Epithelial cell of proximal tubule (primary cell): ENCODE measurements at regions not wholly inside any gene's neighbourhood (a gene's known extent, or its start where the extent isn't known, plus 50 kb on each side); places are given as distances from the start of the nearest gene placed in this dataset.
A peak's percentile ranks its signal among the peaks of the same experiment; 100 is the strongest.
"Not testable (repeated sequence)": the region's sequence is repeated elsewhere in the genome, so short reads cannot be mapped to it uniquely, and the experiment has no call there.

Experiments used
- DNase-seq: peaks from one replicate; pipeline ENCODE4 v3.0.0-alpha.2; 2011; ENCODE audit warnings: low read depth
- H3K4me3 ChIP-seq: 2 replicates; pipeline ENCODE4 v1.5.1; 2011; ENCODE audit warnings: low read depth, mild to moderate bottlenecking, low read length
- CTCF ChIP-seq: conservative IDR thresholded peaks from 2 replicates; pipeline ENCODE4 v1.5.1; 2012; ENCODE audit warnings: low read depth, mild to moderate bottlenecking, low read length

GRCh38 chr12:58313091-58313855, 371.9 kb downstream of the ATP23 start:
- peak; percentile 39 for DNase-seq
- H3K4me3 ChIP-seq, result no peak overlapping the region
- TF ChIP-seq CTCF, result no peak

- no peak for TF ChIP-seq CTCF
- H3K4me3 ChIP-seq, result no peak overlapping the region
- no peak for DNase-seq
Observed at GRCh38 chr12:58314610-58315009, 373.2 kb downstream of the ATP23 start.

- no peak overlapping the region for H3K4me3 ChIP-seq
- TF ChIP-seq CTCF, result no peak
- DNase-seq, result no peak
Observed at GRCh38 chr12:58316926-58317325, 375.6 kb downstream of the ATP23 start.

- no peak overlapping the region for H3K4me3 ChIP-seq
- DNase-seq, result no peak
- TF ChIP-seq CTCF, result no peak
Observed at GRCh38 chr12:58321414-58321813, 380.0 kb downstream of the ATP23 start.

GRCh38 chr12:58323676-58324075, 382.3 kb downstream of the ATP23 start:
- DNase-seq, result no peak
- no peak for TF ChIP-seq CTCF
- H3K4me3 ChIP-seq, result no peak overlapping the region

GRCh38 chr12:58325561-58325960, 384.2 kb downstream of the ATP23 start:
- no peak for TF ChIP-seq CTCF
- H3K4me3 ChIP-seq, result no peak overlapping the region

GRCh38 chr12:58326534-58326933, 385.2 kb downstream of the ATP23 start:
- DNase-seq, result no peak
- H3K4me3 ChIP-seq, result no peak overlapping the region
- no peak for TF ChIP-seq CTCF

More at GRCh38 chr12:58325561-58325960, 384.2 kb downstream of the ATP23 start:
- no peak for DNase-seq

- peak; percentile 94 for DNase-seq
- H3K4me3 ChIP-seq, result not testable (repeated sequence)
Observed at GRCh38 chr12:58336581-58337242, 395.3 kb downstream of the ATP23 start.

- peak; percentile 35 for DNase-seq
- H3K4me3 ChIP-seq, result not testable (repeated sequence)
Observed at GRCh38 chr12:58337539-58337938, 396.2 kb downstream of the ATP23 start.
